ENCODE measurements at regions not wholly inside any gene's neighbourhood (a gene's known extent, or its start where the extent isn't known, plus 50 kb on each side); places are given as distances from the start of the nearest gene placed in this dataset.
"Not testable (repeated sequence)": the region's sequence is repeated elsewhere in the genome, so short reads cannot be mapped to it uniquely, and the experiment has no call there.

DNA sequence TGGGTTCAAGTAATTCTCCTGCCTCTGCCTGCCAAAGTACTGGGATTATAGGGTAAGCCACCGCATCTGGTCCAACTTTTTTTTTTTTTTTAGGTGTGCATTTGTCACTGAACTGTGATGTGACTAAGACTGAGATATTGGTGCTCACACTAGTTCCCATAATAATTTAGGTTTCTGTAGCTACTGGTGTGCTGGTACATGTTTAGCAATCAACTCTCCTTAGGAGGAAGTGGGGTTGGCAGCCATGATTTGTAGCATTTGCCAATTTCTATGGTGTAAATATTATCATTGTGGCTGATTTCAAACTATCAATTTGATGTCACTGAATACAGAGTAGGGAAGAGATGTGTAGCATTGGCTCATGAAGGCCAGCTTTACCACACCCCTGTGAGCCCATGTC is 372.7 kb downstream of the EDEM1 start:
- no peak for DNase-seq

DNA sequence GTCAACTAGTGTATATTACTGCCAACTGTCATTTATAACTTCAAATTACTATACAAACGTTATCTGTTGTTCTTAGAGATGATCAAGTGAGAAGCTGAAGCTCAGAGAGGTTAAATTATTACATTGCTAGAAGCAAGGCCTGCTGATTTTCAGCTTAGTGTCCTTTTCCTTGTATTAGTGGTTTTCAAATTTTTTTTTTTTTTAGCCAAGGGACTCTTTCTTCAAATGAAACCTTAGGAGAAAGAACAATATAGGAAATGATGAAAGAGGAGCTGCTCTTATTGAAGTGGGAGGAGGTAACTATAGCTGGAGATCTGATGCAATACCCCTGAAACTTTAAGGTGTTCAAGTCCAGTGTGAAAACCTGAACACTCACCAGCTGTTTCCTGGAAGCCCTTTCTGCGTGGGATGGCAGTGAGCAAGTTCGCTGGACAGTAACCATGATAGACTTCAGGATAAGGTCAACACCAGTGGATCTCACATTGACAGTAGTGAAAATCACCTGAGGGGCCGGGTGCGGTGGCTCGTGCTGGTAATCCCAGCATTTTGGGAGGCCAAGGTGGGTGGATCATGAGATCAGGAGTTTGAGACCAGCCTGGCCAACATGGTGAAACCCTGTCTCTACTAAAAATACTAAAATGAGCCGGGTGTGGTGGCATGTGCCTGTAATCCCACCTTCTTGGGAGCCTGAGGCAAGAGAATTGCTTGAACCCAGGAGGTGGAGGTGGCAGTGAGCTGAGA is 376.2 kb downstream of the EDEM1 start:
- DNase-seq, result no peak

- DNase-seq, result no peak
Measured at GRCh38 chr3:5564278-5564666, 376.8 kb downstream of the EDEM1 start.

- DNase-seq, result no peak
Measured at GRCh38 chr3:5565026-5565425, 377.5 kb downstream of the EDEM1 start.

GRCh38 chr3:5567113-5567512 is 379.6 kb downstream of the EDEM1 start:
- no peak for DNase-seq

GRCh38 chr3:5568451-5568850 is 380.9 kb downstream of the EDEM1 start:
- DNase-seq, result no peak

- no peak for DNase-seq
Measured at GRCh38 chr3:5569152-5569551, 381.6 kb downstream of the EDEM1 start.

- no peak for DNase-seq
Measured at GRCh38 chr3:5572168-5572567, 384.7 kb downstream of the EDEM1 start.

DNA sequence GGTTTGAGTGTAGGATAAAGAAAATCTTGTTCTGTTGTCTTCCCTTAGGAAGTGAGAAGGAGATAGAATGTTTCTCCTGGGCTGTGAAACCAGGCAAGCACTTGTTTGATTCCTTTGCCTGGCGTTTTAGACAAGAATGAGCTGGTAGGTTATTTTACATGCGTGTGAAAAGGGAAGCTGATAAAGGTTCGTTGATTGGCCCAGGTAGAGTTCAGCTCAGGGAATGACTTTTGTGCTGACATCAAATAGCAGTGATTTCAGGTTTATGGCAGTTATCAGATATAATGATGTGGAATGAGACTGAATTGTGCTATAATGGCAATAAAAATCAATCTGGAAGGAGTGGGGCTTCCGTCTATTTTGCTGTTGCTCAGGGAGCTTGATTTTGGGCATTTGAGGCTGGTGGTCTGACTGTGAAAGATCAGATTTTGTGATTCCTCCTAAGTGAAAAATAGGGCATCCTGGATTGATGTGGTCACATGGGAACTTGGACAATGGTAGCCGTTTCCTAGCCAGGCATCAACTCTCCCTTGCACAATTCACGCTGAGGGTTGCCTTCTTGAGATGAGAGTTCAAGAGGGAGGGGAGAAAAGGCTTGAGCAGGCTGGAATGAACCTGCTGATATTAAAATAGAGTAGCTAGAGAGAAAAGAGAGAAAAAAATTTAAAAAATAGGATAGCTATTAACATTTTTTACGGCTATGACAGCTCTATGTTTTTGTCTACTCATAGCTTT is 388.9 kb downstream of the EDEM1 start:
- no peak for DNase-seq

- no peak for DNase-seq
Measured at GRCh38 chr3:5579139-5579602, 391.7 kb downstream of the EDEM1 start.

DNA sequence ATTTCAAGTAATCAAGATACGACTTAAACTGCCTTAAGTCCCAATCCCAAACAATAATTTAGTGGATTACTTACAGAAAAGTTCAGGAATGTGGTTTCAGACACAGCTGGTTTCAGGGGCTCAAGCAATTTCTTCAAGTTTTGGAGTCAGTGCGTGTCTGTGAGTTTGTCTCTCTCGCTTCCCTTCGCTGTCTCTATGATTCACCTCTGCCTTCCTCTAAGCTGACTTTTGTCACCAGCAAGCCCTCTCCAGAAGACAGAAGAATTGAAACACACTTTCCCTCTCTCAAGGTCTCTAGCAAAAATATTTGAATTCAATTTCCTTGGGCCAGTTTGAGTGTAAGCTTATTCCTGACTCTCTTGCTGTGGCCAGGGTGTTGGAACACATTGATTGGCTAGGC is 392.4 kb downstream of the EDEM1 start:
- DNase-seq, result no peak

GRCh38 chr3:5580826-5581225 is 393.3 kb downstream of the EDEM1 start:
- no peak for DNase-seq

- DNase-seq, result no peak
Measured at GRCh38 chr3:5581743-5582142, 394.2 kb downstream of the EDEM1 start.

- no peak for DNase-seq
Measured at GRCh38 chr3:5583920-5584319, 396.4 kb downstream of the EDEM1 start.

- DNase-seq, result no peak
Measured at GRCh38 chr3:5585085-5585484, 397.6 kb downstream of the EDEM1 start.

DNA sequence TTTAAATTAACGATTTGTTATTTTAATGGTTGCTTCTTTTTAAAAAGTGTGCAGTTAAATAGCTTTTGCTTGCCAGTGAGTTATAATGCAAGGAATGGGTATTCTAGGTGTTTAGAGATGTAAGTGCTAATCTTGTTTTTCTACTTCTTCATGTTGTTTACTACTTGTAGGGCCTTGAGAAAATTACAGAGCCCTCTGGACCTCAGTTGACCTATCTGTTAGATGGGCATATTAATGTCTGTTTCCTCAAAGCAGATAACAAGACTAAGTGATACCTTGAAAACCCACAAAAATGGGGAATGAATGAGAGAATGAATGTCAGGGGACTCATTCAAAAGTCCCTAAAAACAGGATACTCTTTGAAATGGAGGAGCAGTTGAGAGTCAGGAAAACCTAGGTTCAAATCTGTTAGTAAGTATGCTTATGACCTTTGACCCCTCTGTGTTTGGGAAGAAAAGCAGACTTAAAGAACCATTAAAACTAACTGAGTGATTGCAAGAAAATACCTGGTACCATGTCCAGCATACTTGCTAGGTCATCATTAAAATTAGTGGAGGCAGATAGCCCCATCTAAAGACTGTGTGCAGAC is 419.5 kb downstream of the EDEM1 start:
- DNase-seq, result no peak

- DNase-seq, result no peak
Measured at GRCh38 chr3:5607581-5607980, 420.1 kb downstream of the EDEM1 start.

DNA sequence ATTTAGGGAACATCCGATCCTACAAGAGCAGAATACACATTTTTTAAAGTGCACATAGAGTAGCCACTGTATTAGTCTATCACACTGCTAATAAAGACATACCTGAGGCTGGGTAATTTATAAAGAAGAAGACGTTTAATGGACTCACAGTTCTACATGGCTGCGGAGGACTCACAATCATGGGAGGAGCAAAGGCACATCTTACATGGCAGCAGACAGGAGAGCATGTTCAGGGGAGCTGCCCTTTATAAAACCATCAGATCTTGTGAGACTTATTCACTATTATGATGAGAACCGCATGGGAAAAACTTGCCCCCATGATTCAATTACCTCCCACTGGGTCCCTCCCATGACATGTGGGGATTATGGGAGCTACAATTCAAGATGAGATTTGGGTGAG is 421.5 kb downstream of the EDEM1 start:
- not testable (repeated sequence) for DNase-seq

DNA sequence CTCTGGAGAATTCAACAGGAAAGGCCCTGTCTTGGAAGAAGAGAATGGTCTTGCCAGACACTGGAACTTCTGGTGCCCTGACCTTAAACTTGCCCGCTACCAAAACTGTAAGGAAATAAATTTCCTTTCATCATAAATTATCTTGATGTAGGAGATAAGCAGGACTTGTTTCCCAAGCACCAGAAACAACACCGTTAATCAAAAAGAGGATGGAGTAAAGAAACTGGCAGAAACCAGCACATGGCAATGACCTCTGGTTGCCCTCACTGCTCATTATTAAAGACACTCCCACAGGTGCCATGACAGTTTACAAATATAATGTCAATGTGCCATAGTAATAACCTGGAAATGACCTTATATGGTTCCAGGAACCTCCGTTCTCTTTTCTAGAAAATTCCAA is 426.1 kb downstream of the EDEM1 start:
- DNase-seq, result no peak

DNA sequence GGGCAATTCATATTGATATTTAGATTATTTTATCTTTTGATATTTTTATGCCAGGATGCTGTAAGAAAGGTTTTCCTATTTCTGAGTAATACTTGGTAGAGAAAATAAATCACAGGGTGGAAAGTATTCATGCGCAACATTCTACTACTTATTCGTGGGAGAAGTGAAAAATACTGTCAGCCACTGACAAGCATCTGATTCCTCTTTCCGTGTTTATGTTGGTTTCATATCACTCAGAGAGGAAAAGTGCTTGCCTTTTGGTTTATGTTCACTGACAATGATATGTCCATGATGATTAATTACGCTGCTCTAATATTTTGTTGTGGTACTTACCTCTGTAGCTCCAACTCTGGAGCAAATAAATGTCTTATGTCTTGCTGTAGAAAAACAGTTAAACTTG is 429.4 kb downstream of the EDEM1 start:
- no peak for DNase-seq

- DNase-seq, result no peak
Measured at GRCh38 chr3:5618170-5618569, 430.7 kb downstream of the EDEM1 start.

DNA sequence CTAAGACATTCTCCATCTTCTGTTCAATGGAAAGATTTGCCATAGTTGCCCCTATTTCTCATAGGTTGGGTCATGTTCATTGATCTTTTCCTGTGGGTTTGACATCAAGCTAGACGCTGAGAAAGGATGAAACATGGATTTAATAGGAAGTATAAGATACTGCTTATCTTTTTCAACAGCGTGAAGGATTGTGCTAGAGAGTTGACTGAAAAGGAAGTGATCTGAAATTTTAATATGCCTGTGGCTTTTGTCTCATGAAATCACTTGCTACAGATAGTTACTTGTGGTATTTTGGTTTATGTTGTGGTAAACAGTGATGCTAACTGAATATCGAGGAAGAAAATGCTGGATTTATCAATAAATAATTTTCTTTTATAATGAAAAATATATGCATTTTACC is 442.9 kb downstream of the EDEM1 start:
- no peak for DNase-seq

GRCh38 chr3:5633960-5634359 is 446.5 kb downstream of the EDEM1 start:
- DNase-seq, result no peak

GRCh38 chr3:5634411-5634810 is 446.9 kb downstream of the EDEM1 start:
- DNase-seq, result no peak

Data from CD4-positive, alpha-beta T cell treated with Interleukin-17A for 4 hours (primary cell).